K562 (cell line): ENCODE measurements at regions not wholly inside any gene's neighbourhood (a gene's known extent, or its start where the extent isn't known, plus 50 kb on each side); places are given as distances from the start of the nearest gene placed in this dataset.
"Not testable (repeated sequence)": the region's sequence is repeated elsewhere in the genome, so short reads cannot be mapped to it uniquely, and the experiment has no call there.

Source experiments
- RERE ChIP-seq: sonication (generic); formaldehyde crosslinking; IDR thresholded peaks from 2 replicates; pipeline ENCODE4 v1.8.0; 2023; ENCODE audit warnings: missing genetic modification reagents, mild to moderate bottlenecking, borderline replicate concordance
- TRIM28 ChIP-seq: fragments of 450-650 bp; IDR thresholded peaks from 2 replicates; pipeline ENCODE4 v1.6.1; 2017
- TF ChIP-seq, protein P1 (sequence below): fragments of 150-350 bp; IDR thresholded peaks from 2 replicates; pipeline ENCODE4 v1.6.1; 2014; ENCODE audit warnings: low read depth, mild to moderate bottlenecking, low read length, borderline replicate concordance

GRCh38 chr1:204014961-204015360, 58.0 kb upstream of the SOX13 start:
- TF ChIP-seq TRIM28; RERE (CRISPR knock-in tag): not testable (repeated sequence)
- TF ChIP-seq, protein P1, sequence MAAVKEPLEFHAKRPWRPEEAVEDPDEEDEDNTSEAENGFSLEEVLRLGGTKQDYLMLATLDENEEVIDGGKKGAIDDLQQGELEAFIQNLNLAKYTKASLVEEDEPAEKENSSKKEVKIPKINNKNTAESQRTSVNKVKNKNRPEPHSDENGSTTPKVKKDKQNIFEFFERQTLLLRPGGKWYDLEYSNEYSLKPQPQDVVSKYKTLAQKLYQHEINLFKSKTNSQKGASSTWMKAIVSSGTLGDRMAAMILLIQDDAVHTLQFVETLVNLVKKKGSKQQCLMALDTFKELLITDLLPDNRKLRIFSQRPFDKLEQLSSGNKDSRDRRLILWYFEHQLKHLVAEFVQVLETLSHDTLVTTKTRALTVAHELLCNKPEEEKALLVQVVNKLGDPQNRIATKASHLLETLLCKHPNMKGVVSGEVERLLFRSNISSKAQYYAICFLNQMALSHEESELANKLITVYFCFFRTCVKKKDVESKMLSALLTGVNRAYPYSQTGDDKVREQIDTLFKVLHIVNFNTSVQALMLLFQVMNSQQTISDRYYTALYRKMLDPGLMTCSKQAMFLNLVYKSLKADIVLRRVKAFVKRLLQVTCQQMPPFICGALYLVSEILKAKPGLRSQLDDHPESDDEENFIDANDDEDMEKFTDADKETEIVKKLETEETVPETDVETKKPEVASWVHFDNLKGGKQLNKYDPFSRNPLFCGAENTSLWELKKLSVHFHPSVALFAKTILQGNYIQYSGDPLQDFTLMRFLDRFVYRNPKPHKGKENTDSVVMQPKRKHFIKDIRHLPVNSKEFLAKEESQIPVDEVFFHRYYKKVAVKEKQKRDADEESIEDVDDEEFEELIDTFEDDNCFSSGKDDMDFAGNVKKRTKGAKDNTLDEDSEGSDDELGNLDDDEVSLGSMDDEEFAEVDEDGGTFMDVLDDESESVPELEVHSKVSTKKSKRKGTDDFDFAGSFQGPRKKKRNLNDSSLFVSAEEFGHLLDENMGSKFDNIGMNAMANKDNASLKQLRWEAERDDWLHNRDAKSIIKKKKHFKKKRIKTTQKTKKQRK: not testable (repeated sequence)
